K562 (cell line): ENCODE measurements at regions not wholly inside any gene's neighbourhood (a gene's known extent, or its start where the extent isn't known, plus 50 kb on each side); places are given as distances from the start of the nearest gene placed in this dataset.

Source experiments
- ATAC-seq: fragments of 200-7000 bp; cut with Tn5 transposase; 3 replicates; pipeline ENCODE4 v1.9.1; 2020; ENCODE audit warnings: moderate library complexity
- BruUV-seq: library from RNA; stranded (reverse); fragments of 400-500 nt; replicated peaks from 2 replicates; lab custom pipeline; 2021; lab: Mats Ljungman, UMichigan
- CTCF ChIA-PET: fragments of 300-600 bp; formaldehyde crosslinking; extraction: SDS; loops from one replicate; lab custom pipeline; 2021; ENCODE audit warnings: low intra/inter-chr PET ratio; lab: Yijun Ruan, JAX
- POLR2A ChIA-PET: fragments of 300-600, 350-650 bp; sonication (Branson Sonifier 250); formaldehyde crosslinking; extraction: SDS; loops from one replicate; lab custom pipeline; 2021; ENCODE audit warnings: antibody characterized with exemption, inconsistent platforms; lab: Yijun Ruan, JAX
- DNase-seq, 4 experiments: peaks; one replicate each; pipeline versions ENCODE4 v3.0.0 to v3.0.0-alpha.2; 2011 to 2018; ENCODE audit warnings: low spot score in 3 of 4, mixed read lengths in 3 of 4; ENCODE audit errors: extremely low read depth in 1 of 4
- FAIRE-seq: peaks from 2 replicates; lab custom pipeline; 2011; peaks lifted over from hg19 to GRCh38; lab: Jason Lieb, UNC
- H2AFZ ChIP-seq: 2 replicates; pipeline ENCODE4 v1.6.0; 2011; ENCODE audit warnings: low read depth, low read length, control low read depth, inconsistent platforms
- H3K27ac ChIP-seq: fragments of 200-600 bp; 3 replicates; pipeline ENCODE4 v1.8.0; 2011; ENCODE audit warnings: low read depth, mild to moderate bottlenecking, control low read depth, inconsistent platforms, low read length, moderate library complexity, mixed read lengths; ENCODE audit errors: extremely low read depth
- H3K27me3 ChIP-seq, 2 experiments: fragments of 300-600 bp in 1 of 2; 2 replicates in 1 of 2; 3 replicates in 1 of 2; pipeline versions ENCODE4 v1.6.0 to v1.8.0; 2011; ENCODE audit warnings: inconsistent platforms in 2 of 2, low read length in 2 of 2, mild to moderate bottlenecking in 1 of 2, mixed read lengths in 1 of 2, moderate library complexity in 1 of 2; ENCODE audit not compliant: control insufficient read depth in 2 of 2, insufficient read depth in 2 of 2
- H3K36me3 ChIP-seq: fragments of 300-600 bp; 3 replicates; pipeline ENCODE4 v1.8.0; 2011; ENCODE audit warnings: mild to moderate bottlenecking, low read length, inconsistent platforms; ENCODE audit not compliant: control insufficient read depth, insufficient read depth
- H3K4me1 ChIP-seq, 2 experiments: fragments of 200-600 bp in 1 of 2; replicated peaks in 1 of 2; 2 replicates in 1 of 2; 3 replicates in 1 of 2; pipeline versions ENCODE4 v1.5.1 to v1.8.0; 2011; ENCODE audit warnings: inconsistent platforms in 2 of 2, low read length in 2 of 2, mild to moderate bottlenecking in 1 of 2, mixed read lengths in 1 of 2, moderate library complexity in 1 of 2; ENCODE audit not compliant: control insufficient read depth in 2 of 2, insufficient read depth in 2 of 2
- H3K4me2 ChIP-seq: 2 replicates; pipeline ENCODE4 v1.6.1; 2011; ENCODE audit warnings: low read length, control low read depth, inconsistent platforms, mixed read lengths; ENCODE audit not compliant: insufficient read depth
- H3K4me3 ChIP-seq: fragments of 200-600 bp; sonication (generic), shearing (Covaris generic); 2 replicates; pipeline ENCODE4 v1.5.1; 2016; ENCODE audit warnings: control low read depth, inconsistent platforms
- H3K79me2 ChIP-seq: fragments of 200-600 bp; 3 replicates; pipeline ENCODE4 v1.8.0; 2011; ENCODE audit warnings: low read length, inconsistent platforms; ENCODE audit not compliant: control insufficient read depth, insufficient read depth
- H3K9ac ChIP-seq, 2 experiments: 2 replicates each; pipeline versions ENCODE4 v1.6.0 to v1.6.1; 2011; ENCODE audit warnings: low read depth in 2 of 2, low read length in 2 of 2, control low read depth in 1 of 2, inconsistent platforms in 1 of 2, mild to moderate bottlenecking in 1 of 2, mixed read lengths in 1 of 2; ENCODE audit not compliant: insufficient read depth in 1 of 2
- H3K9me1 ChIP-seq: one replicate; pipeline ENCODE4 v1.6.0; 2011; ENCODE audit warnings: inconsistent platforms, mild to moderate bottlenecking, low read length, moderate library complexity; ENCODE audit not compliant: control insufficient read depth, insufficient read depth
- H3K9me3 ChIP-seq: replicated peaks from 2 replicates; pipeline ENCODE4 v1.5.1; 2011; ENCODE audit warnings: low read depth, low read length, inconsistent platforms; ENCODE audit not compliant: control insufficient read depth, insufficient read depth
- H4K20me1 ChIP-seq: replicated peaks from 2 replicates; pipeline ENCODE4 v1.6.1; 2011; ENCODE audit warnings: low read length, inconsistent platforms, mixed read lengths; ENCODE audit not compliant: control insufficient read depth, insufficient read depth
- ARID1B ChIP-seq: fragments of 450-650 bp; IDR thresholded peaks from 2 replicates; pipeline ENCODE4 v1.6.1; 2016; ENCODE audit warnings: antibody characterized with exemption, mild to moderate bottlenecking, inconsistent platforms
- C11orf30 ChIP-seq: fragments of 450-650 bp; IDR thresholded peaks from 2 replicates; pipeline ENCODE4 v1.6.1; 2016; ENCODE audit warnings: low read depth, mild to moderate bottlenecking
- E2F3 ChIP-seq: fragments of 250-450 bp; sonication (Bioruptor Pico); IDR thresholded peaks from 2 replicates; pipeline ENCODE4 v1.4.0; 2020; ENCODE audit warnings: mild to moderate bottlenecking
- E2F5 ChIP-seq: sonication (generic); formaldehyde crosslinking; IDR thresholded peaks from 2 replicates; pipeline ENCODE4 v1.8.0; 2022; ENCODE audit warnings: mild to moderate bottlenecking, missing genetic modification reagents
- E4F1 ChIP-seq: fragments of 250-450 bp; sonication (Bioruptor Pico); IDR thresholded peaks from 2 replicates; pipeline ENCODE4 v1.5.0; 2021; ENCODE audit warnings: mild to moderate bottlenecking, borderline replicate concordance
- FOXO4 ChIP-seq: fragments of 450-650 bp; formaldehyde crosslinking; IDR thresholded peaks from 2 replicates; pipeline ENCODE4 v1.4.0; 2020; ENCODE audit warnings: mild to moderate bottlenecking, moderate library complexity
- HES1 ChIP-seq: fragments of 450-650 bp; IDR thresholded peaks from 2 replicates; pipeline ENCODE4 v1.6.1; 2016; ENCODE audit warnings: low read depth, mild to moderate bottlenecking, moderate library complexity
- HOXB6 ChIP-seq: fragments of 250-450 bp; sonication (Bioruptor Pico); IDR thresholded peaks from 2 replicates; pipeline ENCODE4 v1.5.1; 2022; ENCODE audit warnings: mild to moderate bottlenecking, borderline replicate concordance
- PRDM10 ChIP-seq: fragments of 450-650 bp; IDR thresholded peaks from 2 replicates; pipeline ENCODE4 v1.6.1; 2018; ENCODE audit not compliant: partially characterized antibody
- TCF7 ChIP-seq: sonication (generic); IDR thresholded peaks from 2 replicates; pipeline ENCODE4 v1.6.1; 2016; ENCODE audit warnings: antibody characterized with exemption, borderline replicate concordance
- ZNF146 ChIP-seq: IDR thresholded peaks from one replicate; pipeline ENCODE4 v1.6.1; 2018; ENCODE audit warnings: missing compliant biosample characterization; ENCODE audit not compliant: unreplicated experiment
- ZNF165 ChIP-seq: fragments of 250-450 bp; sonication (Bioruptor Pico); IDR thresholded peaks from 2 replicates; pipeline ENCODE4 v1.4.0; 2020; ENCODE audit warnings: borderline replicate concordance
- ZNF316 ChIP-seq: fragments of 450-650 bp; IDR thresholded peaks from 2 replicates; pipeline ENCODE4 v1.6.1; 2016
- WGBS: fragments of 100-300 bp; shearing (Covaris generic); methylation state at CpG from one replicate; pipeline ENCODE4 v1.1.6; 2016; ENCODE audit warnings: low coverage, mixed read lengths; ENCODE audit not compliant: insufficient coverage; ENCODE audit errors: missing lambda C conversion rate; 5-methylcytosine and 5-hydroxymethylcytosine counted together
- in situ Hi-C: fragments of 300-500 bp; cut with MboI; formaldehyde crosslinking; loops from 4 replicates; pipeline ENCODE4 v1.15.0; 2018; ENCODE audit warnings: inconsistent platforms, mixed read lengths
- intact Hi-C: fragments of 100-400 bp; cut with micrococcal nuclease; formaldehyde crosslinking; loops from 2 replicates; pipeline ENCODE4 v1.14.2; 2022

- intact Hi-C loops (no loop called here), in situ Hi-C loops (no loop called here)
- Histone ChIP-seq H3K27ac (no peak overlapping the region), H3K36me3 (peaks cover 12% of the 10 kb centered on the region; the same call in 2 of the 3 replicates), H3K4me3 (no peak overlapping the region), H3K4me1 (no peaks in the 10 kb centered on the region), H3K4me2 (no peak overlapping the region), H2AFZ (no peak overlapping the region), H3K27me3 (no peaks in the 10 kb centered on the region), H4K20me1 (no peaks in the 10 kb centered on the region), H3K9me1 (no peaks in the 10 kb centered on the region), H3K9ac (no peak overlapping the region), H3K9me3 (no peaks in the 10 kb centered on the region), H3K79me2 (0 out of 3 replicates have a peak, but pooled peaks cover 7% of the 10 kb centered on the region)
- no peak for FAIRE-seq
- ATAC-seq, result no peak
- no peak for DNase-seq
- 78% methylated on average over 2 of the region's 2 CpGs for WGBS
- ChIA-PET CTCF (no interaction called here), POLR2A (no interaction called here)
- no TSS peak for BruUV-seq
- TF ChIP-seq ZNF316 (peak; percentile 81), FOXO4 (CRISPR knock-in tag) (no peak), PRDM10 (no peak), HES1 (no peak), HOXB6 (CRISPR knock-in tag) (no peak), TCF7 (no peak), ARID1B (peak; percentile 30), C11orf30 (peak; percentile 69), E4F1 (CRISPR knock-in tag) (no peak), ZNF165 (CRISPR knock-in tag) (no peak), E2F5 (CRISPR knock-in tag) (no peak), E2F3 (CRISPR knock-in tag) (no peak), ZNF146 (no peak)
These were observed 75.2 kb upstream of the NUDT6 start for GRCh38 chr4:122997463-122998101.
